H1 (cell line): ENCODE measurements at regions not wholly inside any gene's neighbourhood (a gene's known extent, or its start where the extent isn't known, plus 50 kb on each side); places are given as distances from the start of the nearest gene placed in this dataset.

Experiments used
- CTCF ChIA-PET: fragments of 300-600 bp; sonication (Branson Sonifier 250); formaldehyde crosslinking; loops from one replicate; lab custom pipeline; 2021; ENCODE audit not compliant: partially characterized antibody; lab: Charles Lee
- POLR2A ChIA-PET: fragments of 300-600 bp; sonication (Branson Sonifier 250); formaldehyde crosslinking; loops from one replicate; lab custom pipeline; 2021; ENCODE audit warnings: inconsistent platforms; ENCODE audit not compliant: partially characterized antibody; lab: Charles Lee
- DNase-seq, 2 experiments: peaks; one replicate each; pipeline versions ENCODE4 v3.0.0 to v3.0.0-alpha.2; 2010 to 2022; ENCODE audit warnings: low spot score in 2 of 2, low read depth in 1 of 2, mixed read lengths in 1 of 2
- FAIRE-seq: peaks from 2 replicates; lab custom pipeline; 2011; peaks lifted over from hg19 to GRCh38; lab: Jason Lieb, UNC
- H2AFZ ChIP-seq: 2 replicates; pipeline ENCODE4 v1.8.1; 2012; ENCODE audit warnings: low read length, inconsistent platforms
- H2AK5ac ChIP-seq: 2 replicates; pipeline ENCODE4 v1.6.1; 2013; ENCODE audit warnings: low read depth, low read length
- H2BK120ac ChIP-seq: replicated peaks from 2 replicates; pipeline ENCODE3; 2013; ENCODE audit warnings: low read depth, low read length, inconsistent platforms
- H2BK12ac ChIP-seq: 2 replicates; pipeline ENCODE4 v1.6.1; 2013; ENCODE audit warnings: low read depth, low read length
- H2BK15ac ChIP-seq: 2 replicates; pipeline ENCODE4 v1.6.1; 2013; ENCODE audit warnings: low read length
- H2BK20ac ChIP-seq: 2 replicates; pipeline ENCODE4 v1.6.1; 2013; ENCODE audit warnings: low read length
- H2BK5ac ChIP-seq: 2 replicates; pipeline ENCODE4 v1.6.1; 2013; ENCODE audit warnings: low read depth, low read length
- H3K14ac ChIP-seq: 2 replicates; pipeline ENCODE4 v1.6.1; 2013; ENCODE audit warnings: inconsistent platforms; ENCODE audit not compliant: insufficient read length
- H3K18ac ChIP-seq: 2 replicates; pipeline ENCODE4 v1.6.1; 2013; ENCODE audit warnings: low read length; ENCODE audit errors: extremely low read depth
- H3K23ac ChIP-seq: 2 replicates; pipeline ENCODE4 v1.6.1; 2013; ENCODE audit warnings: inconsistent platforms; ENCODE audit not compliant: insufficient read length
- H3K23me2 ChIP-seq: 2 replicates; pipeline ENCODE4 v1.6.1; 2013; ENCODE audit warnings: low read depth, low read length
- H3K27ac ChIP-seq: 2 replicates; pipeline ENCODE4 v1.6.1; 2011; ENCODE audit warnings: low read depth, low read length, inconsistent platforms
- H3K27me3 ChIP-seq, 4 experiments: replicated peaks in 1 of 4; 1 replicate in 1 of 4; 2 replicates in 3 of 4; pipeline versions ENCODE4 v1.6.1 to v1.8.1; 2011 to 2013; ENCODE audit warnings: low read length in 3 of 4, mild to moderate bottlenecking in 3 of 4, inconsistent platforms in 2 of 4, mixed read lengths in 2 of 4, moderate library complexity in 1 of 4; ENCODE audit not compliant: control insufficient read depth in 3 of 4, insufficient read depth in 3 of 4; ENCODE audit errors: extremely low read depth in 1 of 4
- H3K36me3 ChIP-seq, 4 experiments: 2 replicates each; pipeline versions ENCODE4 v1.6.1 to v1.8.1; 2011 to 2013; ENCODE audit warnings: mild to moderate bottlenecking in 4 of 4, low read length in 3 of 4, moderate library complexity in 2 of 4, control low read depth in 1 of 4, inconsistent platforms in 1 of 4; ENCODE audit not compliant: insufficient read depth in 4 of 4, control insufficient read depth in 2 of 4
- H3K4ac ChIP-seq: replicated peaks from 2 replicates; pipeline ENCODE3; 2013; ENCODE audit warnings: low read length, low read depth, mixed read lengths, inconsistent platforms; ENCODE audit not compliant: insufficient read length
- H3K4me1 ChIP-seq, 4 experiments: replicated peaks in 1 of 4; 1 replicate in 1 of 4; 2 replicates in 3 of 4; pipeline versions ENCODE4 v1.6.1 to v1.8.1; 2011 to 2013; ENCODE audit warnings: low read length in 3 of 4, inconsistent platforms in 2 of 4, mixed read lengths in 1 of 4; ENCODE audit not compliant: insufficient read depth in 4 of 4, control insufficient read depth in 3 of 4
- H3K4me2 ChIP-seq, 2 experiments: 2 replicates each; pipeline versions ENCODE4 v1.6.1 to v1.8.1; 2011 to 2013; ENCODE audit warnings: low read depth in 2 of 2, low read length in 2 of 2, control low read depth in 1 of 2, inconsistent platforms in 1 of 2, mild to moderate bottlenecking in 1 of 2; ENCODE audit not compliant: insufficient read depth in 1 of 2
- H3K4me3 ChIP-seq, 4 experiments: fragments of 200-600, 300-600 bp in 1 of 4; sonication (generic), shearing (Covaris generic), sonication (Bioruptor Twin) in 1 of 4; 2 replicates each; pipeline versions ENCODE4 v1.5.1 to v1.8.1; 2011 to 2016; ENCODE audit warnings: low read length in 4 of 4, low read depth in 3 of 4, control low read depth in 2 of 4, inconsistent platforms in 2 of 4, mild to moderate bottlenecking in 2 of 4, mixed read lengths in 1 of 4, moderate library complexity in 1 of 4; ENCODE audit not compliant: insufficient read depth in 2 of 4; ENCODE audit errors: extremely low read depth in 1 of 4
- H3K56ac ChIP-seq: replicated peaks from 2 replicates; pipeline ENCODE3; 2013; ENCODE audit warnings: low read depth, mild to moderate bottlenecking, mixed read lengths, low read length, inconsistent platforms; ENCODE audit not compliant: insufficient read length
- H3K79me1 ChIP-seq: 2 replicates; pipeline ENCODE4 v1.6.1; 2013; ENCODE audit warnings: low read depth, low read length, control low read depth
- H3K79me2 ChIP-seq, 2 experiments: 2 replicates each; pipeline versions ENCODE4 v1.6.1 to v1.8.1; 2012 to 2013; ENCODE audit warnings: low read length in 2 of 2, mild to moderate bottlenecking in 2 of 2, inconsistent platforms in 1 of 2; ENCODE audit not compliant: insufficient read depth in 2 of 2, control insufficient read depth in 1 of 2
- H3K9ac ChIP-seq, 4 experiments: replicated peaks in 1 of 4; 1 replicate in 1 of 4; 2 replicates in 3 of 4; pipeline versions ENCODE4 v1.6.1 to v1.8.1; 2011 to 2013; ENCODE audit warnings: low read depth in 3 of 4, low read length in 3 of 4, control low read depth in 2 of 4, mild to moderate bottlenecking in 2 of 4, moderate library complexity in 2 of 4, inconsistent platforms in 1 of 4; ENCODE audit errors: extremely low read depth in 1 of 4
- H3K9me3 ChIP-seq, 2 experiments: 2 replicates each; pipeline versions ENCODE4 v1.6.1 to v1.8.1; 2012 to 2013; ENCODE audit warnings: mild to moderate bottlenecking in 2 of 2, moderate library complexity in 2 of 2, control low read depth in 1 of 2, inconsistent platforms in 1 of 2, low read depth in 1 of 2, low read length in 1 of 2, mixed read lengths in 1 of 2; ENCODE audit not compliant: insufficient read depth in 2 of 2
- H4K20me1 ChIP-seq, 2 experiments: replicated peaks in 1 of 2; 2 replicates each; pipeline versions ENCODE3 to v1.8.1; 2011 to 2013; ENCODE audit warnings: inconsistent platforms in 2 of 2, low read length in 2 of 2, mild to moderate bottlenecking in 1 of 2; ENCODE audit not compliant: insufficient read depth in 2 of 2, control insufficient read depth in 1 of 2
- H4K5ac ChIP-seq: 2 replicates; pipeline ENCODE4 v1.6.1; 2013; ENCODE audit warnings: low read length, low read depth, mixed read lengths, inconsistent platforms; ENCODE audit not compliant: insufficient read length
- H4K8ac ChIP-seq: 2 replicates; pipeline ENCODE4 v1.8.0; 2013; ENCODE audit warnings: mild to moderate bottlenecking, moderate library complexity, low read length, inconsistent platforms; ENCODE audit not compliant: insufficient read depth; ENCODE audit errors: extremely low read depth
- H4K91ac ChIP-seq: replicated peaks from 2 replicates; pipeline ENCODE3; 2013; ENCODE audit warnings: low read length, mixed read lengths, inconsistent platforms; ENCODE audit not compliant: insufficient read length
- CEBPB ChIP-seq: IDR thresholded peaks from 2 replicates; pipeline ENCODE4 v1.6.1; 2012; ENCODE audit warnings: low read depth, low read length
- CTCF ChIP-seq, 3 experiments: IDR thresholded peaks; 1 replicate in 2 of 3; 2 replicates in 1 of 3; pipeline versions ENCODE4 v1.5.1 to v1.6.1; 2011; ENCODE audit warnings: low read length in 3 of 3, mild to moderate bottlenecking in 3 of 3, inconsistent platforms in 2 of 3, low read depth in 1 of 3, moderate library complexity in 1 of 3; ENCODE audit not compliant: insufficient read depth in 1 of 3; ENCODE audit errors: control extremely low read depth in 1 of 3
- RAD21 ChIP-seq, 2 experiments: IDR thresholded peaks in 1 of 2; conservative IDR thresholded peaks in 1 of 2; 2 replicates each; pipeline ENCODE4 v1.6.1; 2011; ENCODE audit warnings: low read depth in 2 of 2, low read length in 2 of 2, improper control_type of control experiment in 1 of 2, inconsistent platforms in 1 of 2, mild to moderate bottlenecking in 1 of 2, moderate library complexity in 1 of 2
- SUZ12 ChIP-seq: fragments of 200-600 bp; sonication (generic); IDR thresholded peaks from 2 replicates; pipeline ENCODE4 v1.6.1; 2012; ENCODE audit warnings: mild to moderate bottlenecking, inconsistent platforms, low read length, moderate library complexity, mixed read lengths
- TEAD4 ChIP-seq: IDR thresholded peaks from 2 replicates; pipeline ENCODE4 v1.6.1; 2012; ENCODE audit warnings: low read depth, low read length, inconsistent platforms, mixed read lengths
- WGBS, 2 experiments: shearing (Covaris generic) in 1 of 2; methylation state at CpG; one replicate each; pipeline versions ENCODE4 v1.1.6 to v1.1.7; 2013 to 2015; ENCODE audit warnings: low lambda C conversion rate in 2 of 2, mixed read lengths in 2 of 2, inconsistent platforms in 1 of 2, low coverage in 1 of 2, missing lambda C conversion rate in 1 of 2; ENCODE audit not compliant: insufficient replicate concordance in 2 of 2, insufficient coverage in 1 of 2, insufficient read length in 1 of 2; ENCODE audit errors: extremely low coverage in 1 of 2, missing lambda C conversion rate in 1 of 2; 5-methylcytosine and 5-hydroxymethylcytosine counted together

DNA sequence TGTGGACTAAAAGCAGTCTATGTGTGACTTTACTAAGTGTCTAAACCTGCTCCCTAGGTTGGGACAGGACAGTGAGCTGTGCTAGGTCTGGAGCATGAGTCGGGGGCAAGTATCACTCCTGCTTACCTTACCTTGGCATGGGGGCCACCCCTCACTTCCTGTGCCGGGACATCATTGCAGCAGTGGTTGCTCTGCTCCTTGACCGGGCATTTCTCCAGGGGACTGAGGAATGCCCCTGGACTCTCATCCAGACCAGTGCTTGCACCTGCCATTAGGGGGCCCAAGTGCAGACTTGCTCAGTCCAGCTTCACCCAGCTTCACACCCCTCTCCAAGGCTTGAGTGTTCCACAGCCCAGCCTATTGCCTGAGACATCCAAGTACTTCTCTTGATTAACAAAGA is 84.7 kb upstream of the NELL2 start:
- Histone ChIP-seq H3K27me3 (no peaks in the 10 kb centered on the region), H3K14ac (no peak overlapping the region), H2AK5ac (no peak overlapping the region), H2BK15ac (peak overlapping the region; percentile 73; the same call in 1 of the 2 replicates), H3K79me1 (no peaks in the 10 kb centered on the region), H3K18ac (no peak overlapping the region), H4K8ac (no peak overlapping the region), H4K91ac (no peak overlapping the region), H3K4me2 (0 out of 4 replicates have a peak overlapping the region, but pooled peaks have one; percentile 9 to 44), H3K23me2 (no peaks in the 10 kb centered on the region), H2BK120ac (no peak overlapping the region), H3K27ac (no peak overlapping the region), H3K4me3 (no peak overlapping the region; a peak in 1 of 8 replicates), H2AFZ (peak overlapping the region; percentile 87), H3K36me3 (no peaks in the 10 kb centered on the region), H3K79me2 (no peaks in the 10 kb centered on the region), H3K56ac (no peak overlapping the region), H2BK5ac (peak overlapping the region; percentile 75; the same call in 1 of the 2 replicates), H2BK20ac (peak overlapping the region; percentile 43; the same call in 1 of the 2 replicates), H3K4me1 (peaks cover 2 to 8% (median 5%) of the 10 kb centered on the region in 4 experiments; a peak in 6 of 7 replicates), H3K9me3 (no peaks in the 10 kb centered on the region; a peak in 1 of 4 replicates), H4K20me1 (no peaks in the 10 kb centered on the region), H3K9ac (no peak overlapping the region), H3K23ac (no peak overlapping the region), H4K5ac (peak overlapping the region; percentile 13), H2BK12ac (peak overlapping the region; percentile 76; the same call in 1 of the 2 replicates), H3K4ac (no peak overlapping the region)
- DNase-seq (peak in 1 of 2 experiments; percentile 61), FAIRE-seq (peak; percentile 42)
- POLR2A ChIA-PET: interaction anchor here (1.5 kb wide), 1 partner anchor 10 kb away, joined by 3 read pairs; no protein-coding TSS in a partner anchor
- WGBS, 2 experiments: 89% methylated on average over 3 of the region's 3 CpGs; no CpG with 5 or more reads in 1 of the 2 experiments
- 0 out of 2 replicates have a peak, but pooled peaks have one; percentile 27 for TF ChIP-seq TEAD4
- no peak for TF ChIP-seq SUZ12
- TF ChIP-seq RAD21 (IDR thresholded peaks at IDR 0.05 in 1 of 2, conservative IDR thresholded peaks at IDR 0.05 in 1 of 2; ENCODE audit: low read depth in 2 of 2, low read length in 2 of 2): peak; percentile 28 to 52; a peak in 3 of 4 replicates
- TF ChIP-seq CTCF (IDR thresholded peaks at IDR 0.05; ENCODE audit: control extremely low read depth in 1 of 3, insufficient read depth in 1 of 3, low read depth in 1 of 3, low read length in 3 of 3): peak; percentile 53 to 70 (median 70)
- TF ChIP-seq CEBPB: 0 out of 2 replicates have a peak, but pooled peaks have one; percentile 13
- CTCF ChIA-PET: interaction anchor here (0.9 to 5.3 kb wide), 8 partner anchors 10 to 163 kb away, joined by 3 to 41 read pairs (median 4); no protein-coding TSS in a partner anchor
